GM12878 (cell line): ENCODE measurements at regions not wholly inside any gene's neighbourhood (a gene's known extent, or its start where the extent isn't known, plus 50 kb on each side); places are given as distances from the start of the nearest gene placed in this dataset.
A peak's percentile ranks its signal among the peaks of the same experiment; 100 is the strongest.

Experiments used
- CBX3 ChIP-seq: fragments of 200-600 bp; sonication (generic); IDR thresholded peaks from 2 replicates; pipeline ENCODE4 v1.6.1; 2016; ENCODE audit warnings: low read depth, borderline replicate concordance
- CUX1 ChIP-seq: IDR thresholded peaks from 2 replicates; pipeline ENCODE4 v1.6.1; 2012; ENCODE audit warnings: improper control_type of control experiment, low read depth, low read length; ENCODE audit not compliant: insufficient replicate concordance
- EP300 ChIP-seq, 2 experiments: fragments of 150-350 bp in 1 of 2; IDR thresholded peaks; 2 replicates each; pipeline ENCODE4 v1.6.1; 2011 to 2012; ENCODE audit warnings: low read depth in 2 of 2, low read length in 2 of 2, borderline replicate concordance in 1 of 2, improper control_type of control experiment in 1 of 2, inconsistent platforms in 1 of 2; ENCODE audit not compliant: control insufficient read depth in 1 of 2
- GATAD2B ChIP-seq: fragments of 450-650 bp; conservative IDR thresholded peaks from 2 replicates; pipeline ENCODE4 v1.6.1; 2017; ENCODE audit warnings: low read depth, mild to moderate bottlenecking, moderate library complexity
- HSF1 ChIP-seq: fragments of 150-350 bp; IDR thresholded peaks from 2 replicates; pipeline ENCODE4 v1.6.1; 2014; ENCODE audit warnings: mild to moderate bottlenecking, low read depth, low read length
- IRF4 ChIP-seq: IDR thresholded peaks from 2 replicates; pipeline ENCODE4 v1.6.1; 2011; ENCODE audit warnings: low read depth, low read length
- KAT2A ChIP-seq: conservative IDR thresholded peaks from 2 replicates; pipeline ENCODE4 v1.6.1; 2011; ENCODE audit warnings: low read depth, low read length; ENCODE audit not compliant: control insufficient read depth
- KLF5 ChIP-seq: fragments of 450-650 bp; IDR thresholded peaks from 2 replicates; pipeline ENCODE4 v1.6.1; 2014; ENCODE audit warnings: mild to moderate bottlenecking; ENCODE audit not compliant: partially characterized antibody
- MEF2B ChIP-seq: fragments of 450-650 bp; IDR thresholded peaks from 2 replicates; pipeline ENCODE4 v1.6.1; 2018; ENCODE audit warnings: mild to moderate bottlenecking, moderate library complexity; ENCODE audit not compliant: partially characterized antibody, poor library complexity, severe bottlenecking
- MTA2 ChIP-seq: fragments of 450-650 bp; IDR thresholded peaks from 2 replicates; pipeline ENCODE4 v1.6.1; 2016; ENCODE audit warnings: low read depth, mild to moderate bottlenecking, moderate library complexity
- MTA3 ChIP-seq: IDR thresholded peaks from 2 replicates; pipeline ENCODE4 v1.6.1; 2012; ENCODE audit warnings: low read length, inconsistent platforms, borderline replicate concordance
- NR2C2 ChIP-seq: IDR thresholded peaks from 2 replicates; pipeline ENCODE4 v1.6.1; 2011; ENCODE audit warnings: borderline replicate concordance, low read depth; ENCODE audit not compliant: control insufficient read depth, insufficient read length
- POLR2AphosphoS5 ChIP-seq: IDR thresholded peaks from 2 replicates; pipeline ENCODE4 v1.6.1; 2011; ENCODE audit warnings: mild to moderate bottlenecking, low read length, inconsistent platforms
- RBBP5 ChIP-seq: fragments of 200-600 bp; sonication (generic); conservative IDR thresholded peaks from 2 replicates; pipeline ENCODE4 v1.6.1; 2016
- RFX5 ChIP-seq: IDR thresholded peaks from 2 replicates; pipeline ENCODE4 v1.6.1; 2011; ENCODE audit warnings: low read depth, low read length, improper control_type of control experiment
- SMAD1 ChIP-seq: fragments of 450-650 bp; IDR thresholded peaks from 2 replicates; pipeline ENCODE4 v1.6.1; 2018; ENCODE audit warnings: mild to moderate bottlenecking, low read depth; ENCODE audit not compliant: partially characterized antibody
- SMARCA5 ChIP-seq: fragments of 450-650 bp; IDR thresholded peaks from 2 replicates; pipeline ENCODE4 v1.6.1; 2017; ENCODE audit warnings: mild to moderate bottlenecking
- WRNIP1 ChIP-seq: IDR thresholded peaks from 2 replicates; pipeline ENCODE4 v1.6.1; 2011; ENCODE audit warnings: low read depth, low read length, improper control_type of control experiment, borderline replicate concordance
- ZBED1 ChIP-seq: IDR thresholded peaks from 2 replicates; pipeline ENCODE4 v1.6.1; 2016; ENCODE audit warnings: borderline replicate concordance
- TF ChIP-seq, protein P1 (sequence below): fragments of 450-650 bp; IDR thresholded peaks from 2 replicates; pipeline ENCODE4 v1.6.1; 2016; ENCODE audit warnings: mild to moderate bottlenecking
- TF ChIP-seq, protein P2 (sequence below): IDR thresholded peaks from 2 replicates; pipeline ENCODE4 v1.6.1; 2011; ENCODE audit warnings: borderline replicate concordance, low read depth, mild to moderate bottlenecking, moderate library complexity, low read length; ENCODE audit not compliant: insufficient read depth, poor library complexity, severe bottlenecking

GRCh38 chr7:155206318-155207020 lies 91.2 kb upstream of the INSIG1 start (continued):
- TF ChIP-seq, protein P1, sequence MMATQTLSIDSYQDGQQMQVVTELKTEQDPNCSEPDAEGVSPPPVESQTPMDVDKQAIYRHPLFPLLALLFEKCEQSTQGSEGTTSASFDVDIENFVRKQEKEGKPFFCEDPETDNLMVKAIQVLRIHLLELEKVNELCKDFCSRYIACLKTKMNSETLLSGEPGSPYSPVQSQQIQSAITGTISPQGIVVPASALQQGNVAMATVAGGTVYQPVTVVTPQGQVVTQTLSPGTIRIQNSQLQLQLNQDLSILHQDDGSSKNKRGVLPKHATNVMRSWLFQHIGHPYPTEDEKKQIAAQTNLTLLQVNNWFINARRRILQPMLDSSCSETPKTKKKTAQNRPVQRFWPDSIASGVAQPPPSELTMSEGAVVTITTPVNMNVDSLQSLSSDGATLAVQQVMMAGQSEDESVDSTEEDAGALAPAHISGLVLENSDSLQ, result no peak
- TF ChIP-seq RFX5, result peak; percentile 96
- TF ChIP-seq SMAD1, result no peak
- TF ChIP-seq MTA2, result no peak
- TF ChIP-seq MEF2B, result peak; percentile 69
- no peak for TF ChIP-seq WRNIP1
- no peak for TF ChIP-seq KAT2A
- TF ChIP-seq, protein P2, sequence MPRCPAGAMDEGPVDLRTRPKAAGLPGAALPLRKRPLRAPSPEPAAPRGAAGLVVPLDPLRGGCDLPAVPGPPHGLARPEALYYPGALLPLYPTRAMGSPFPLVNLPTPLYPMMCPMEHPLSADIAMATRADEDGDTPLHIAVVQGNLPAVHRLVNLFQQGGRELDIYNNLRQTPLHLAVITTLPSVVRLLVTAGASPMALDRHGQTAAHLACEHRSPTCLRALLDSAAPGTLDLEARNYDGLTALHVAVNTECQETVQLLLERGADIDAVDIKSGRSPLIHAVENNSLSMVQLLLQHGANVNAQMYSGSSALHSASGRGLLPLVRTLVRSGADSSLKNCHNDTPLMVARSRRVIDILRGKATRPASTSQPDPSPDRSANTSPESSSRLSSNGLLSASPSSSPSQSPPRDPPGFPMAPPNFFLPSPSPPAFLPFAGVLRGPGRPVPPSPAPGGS, result no peak
- TF ChIP-seq ZBED1, result no peak
- peak; percentile 60; the same call in 1 of the 2 replicates for TF ChIP-seq SMARCA5
- no peak for TF ChIP-seq RBBP5
- no peak; the same call in 1 of the 2 replicates for TF ChIP-seq POLR2AphosphoS5
- no peak for TF ChIP-seq KLF5
- TF ChIP-seq HSF1, result no peak
- TF ChIP-seq NR2C2, result no peak
- TF ChIP-seq CUX1, result no peak
- TF ChIP-seq IRF4, result 0 out of 2 replicates have a peak, but pooled peaks have one; percentile 39
- no peak for TF ChIP-seq CBX3
- TF ChIP-seq GATAD2B, result no peak; the same call in 1 of the 2 replicates
- peak; percentile 32 to 46; a peak in 3 of 4 replicates for TF ChIP-seq EP300 (IDR thresholded peaks at IDR 0.05; ENCODE audit: borderline replicate concordance in 1 of 2, control insufficient read depth in 1 of 2, low read depth in 2 of 2, low read length in 2 of 2)
- no peak for TF ChIP-seq MTA3
